HG02943 (cell line): ENCODE measurements at regions not wholly inside any gene's neighbourhood (a gene's known extent, or its start where the extent isn't known, plus 50 kb on each side); places are given as distances from the start of the nearest gene placed in this dataset.

Experiments used
- ATAC-seq: cut with Tn5 transposase; IDR thresholded peaks from one replicate; pipeline ENCODE4 v1.9.1; 2021; ENCODE audit warnings: mild to moderate bottlenecking, low read depth, moderate library complexity; ENCODE audit not compliant: unreplicated experiment

DNA sequence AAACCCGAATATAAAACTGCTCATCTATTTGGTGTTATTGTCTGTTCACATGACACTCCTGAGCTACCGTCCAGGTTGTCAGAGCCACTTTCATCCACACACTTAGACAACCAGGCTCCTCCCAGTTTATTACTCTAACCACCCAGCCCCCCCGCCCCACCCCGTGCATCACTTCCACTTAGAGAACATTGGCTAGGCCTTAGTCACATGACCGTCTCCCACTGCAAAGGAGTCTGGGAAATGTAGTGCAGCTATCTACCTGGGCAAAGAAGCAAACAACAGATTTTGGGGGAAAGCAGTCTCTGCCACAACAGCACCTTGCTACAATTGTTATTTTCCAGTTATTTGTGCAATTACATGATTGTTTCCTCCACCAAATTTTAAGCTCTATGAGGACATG is 57.6 kb upstream of the RBPJ start:
- ATAC-seq = no peak

DNA sequence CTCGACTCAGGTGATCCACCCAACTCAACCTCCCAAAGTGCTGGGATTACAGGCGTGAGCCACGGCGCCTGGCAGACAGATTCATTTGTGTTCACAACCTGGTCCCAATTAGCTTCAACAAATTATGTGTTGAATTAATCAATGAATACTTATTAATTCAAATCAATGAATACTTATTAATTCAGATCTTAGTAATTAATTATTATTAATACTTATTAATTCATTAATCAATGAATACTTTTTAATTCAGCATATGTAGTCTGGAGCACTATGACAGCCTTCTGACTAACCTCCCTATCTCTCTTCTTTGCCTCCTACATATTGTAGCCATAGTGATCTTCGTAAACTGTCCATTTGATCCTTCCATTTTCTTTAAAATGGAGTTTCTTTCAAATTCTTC is 56.7 kb upstream of the RBPJ start:
- ATAC-seq = no peak

DNA sequence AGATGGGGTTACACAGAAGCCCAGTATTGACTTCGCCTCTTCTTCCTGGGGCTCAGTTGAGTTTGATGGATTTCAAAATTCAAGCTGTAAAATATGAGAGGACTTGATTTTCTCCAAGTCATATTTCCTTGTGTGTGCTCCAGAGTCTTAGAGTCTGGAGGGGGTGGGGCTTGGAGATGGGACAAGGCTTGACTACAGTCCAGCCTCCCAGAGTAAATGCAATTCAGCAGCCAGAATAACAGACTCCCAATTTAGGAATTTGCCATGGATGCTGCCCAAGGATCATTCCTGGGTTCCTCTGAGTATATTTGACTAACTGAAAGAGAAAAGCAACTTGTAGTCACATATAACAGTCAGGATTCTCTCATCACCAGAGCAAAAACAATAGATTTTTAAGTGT is 53.7 kb upstream of the RBPJ start:
- ATAC-seq = no peak

DNA sequence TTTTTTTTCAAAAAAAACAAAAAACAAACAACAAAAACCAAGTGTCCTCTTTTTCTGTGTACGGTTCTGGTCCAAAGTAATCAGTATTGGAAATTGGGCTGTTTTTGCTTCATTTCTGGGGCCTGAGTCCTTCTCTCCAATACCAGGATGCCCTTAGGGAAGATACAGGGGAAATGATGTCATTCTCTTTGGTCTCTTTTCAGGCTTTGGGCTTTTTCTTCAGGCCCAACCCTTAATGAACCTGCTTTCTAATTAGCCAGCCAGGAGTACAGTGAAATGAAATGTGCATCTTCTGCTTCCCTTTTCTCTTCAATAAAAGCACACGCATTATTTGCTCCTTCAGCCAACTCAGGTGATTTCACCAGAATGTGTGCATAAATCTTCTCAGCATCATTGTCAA is 52.6 kb upstream of the RBPJ start:
- ATAC-seq = no peak

DNA sequence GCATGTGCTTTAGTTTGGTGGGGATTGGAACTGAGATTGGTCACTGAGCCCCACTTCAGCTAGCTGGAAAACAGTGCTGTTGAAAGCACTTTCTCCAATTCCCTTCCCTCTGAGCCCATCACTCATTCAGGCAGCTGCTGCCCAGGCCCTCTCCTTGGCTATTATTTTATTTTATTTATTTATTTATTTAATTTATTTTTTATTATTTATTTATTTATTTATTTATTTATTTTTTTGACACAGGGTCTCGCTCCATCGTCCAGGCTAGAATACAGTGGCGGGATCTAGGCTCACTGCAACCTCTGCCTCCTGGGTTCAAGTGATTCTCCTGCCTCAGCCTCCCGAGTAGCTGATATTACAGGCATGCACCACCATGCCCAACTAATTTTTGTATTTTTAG is 51.8 kb upstream of the RBPJ start:
- no peak for ATAC-seq
